ENCODE measurements at regions not wholly inside any gene's neighbourhood (a gene's known extent, or its start where the extent isn't known, plus 50 kb on each side); places are given as distances from the start of the nearest gene placed in this dataset.

GRCh38 chr12:22828066-22828465 is 203.1 kb downstream of the ETNK1 start:
- Mint-ChIP-seq H3K27me3 (no peaks in the 10 kb centered on the region), H3K4me3 (no peak overlapping the region), H3K36me3 (ENCODE audit: low read depth) (no peaks in the 10 kb centered on the region), H3K27ac (no peak overlapping the region), H3K4me1 (no peaks in the 10 kb centered on the region)
- ATAC-seq: no peak
- DNase-seq: no peak
- no peaks in the 10 kb centered on the region for H3K9me3 ChIP-seq (ENCODE audit: control insufficient read depth, low read length, poor library complexity, severe bottlenecking)

GRCh38 chr12:22835431-22835830 is 210.5 kb downstream of the ETNK1 start:
- no peaks in the 10 kb centered on the region for H3K4me1 Mint-ChIP-seq
- no peak overlapping the region for H3K27ac Mint-ChIP-seq
- H3K27me3 Mint-ChIP-seq: no peaks in the 10 kb centered on the region
- H3K36me3 Mint-ChIP-seq (ENCODE audit: low read depth): no peaks in the 10 kb centered on the region
- DNase-seq: no peak
- no peak overlapping the region for H3K4me3 Mint-ChIP-seq
- H3K9me3 ChIP-seq (ENCODE audit: control insufficient read depth, low read length, poor library complexity, severe bottlenecking): no peaks in the 10 kb centered on the region
- no peak for ATAC-seq

- H3K36me3 Mint-ChIP-seq (ENCODE audit: low read depth): no peaks in the 10 kb centered on the region
- H3K9me3 ChIP-seq (ENCODE audit: control insufficient read depth, low read length, poor library complexity, severe bottlenecking): no peaks in the 10 kb centered on the region
- DNase-seq (no peak), ATAC-seq (no peak)
- no peak overlapping the region for H3K4me3 Mint-ChIP-seq
- H3K27me3 Mint-ChIP-seq: peaks cover 11% of the 10 kb centered on the region
- peaks cover 2% of the 10 kb centered on the region for H3K4me1 Mint-ChIP-seq
- H3K27ac Mint-ChIP-seq: no peak overlapping the region
Measured at GRCh38 chr12:22850185-22850584, 225.2 kb downstream of the ETNK1 start.

GRCh38 chr12:22851532-22851931 is 226.6 kb downstream of the ETNK1 start:
- DNase-seq (no peak), ATAC-seq (no peak)
- Mint-ChIP-seq H3K4me3 (no peak overlapping the region), H3K27ac (no peak overlapping the region), H3K27me3 (peaks cover 14% of the 10 kb centered on the region), H3K4me1 (peaks cover 2% of the 10 kb centered on the region), H3K36me3 (ENCODE audit: low read depth) (no peaks in the 10 kb centered on the region)
- no peaks in the 10 kb centered on the region for H3K9me3 ChIP-seq (ENCODE audit: control insufficient read depth, low read length, poor library complexity, severe bottlenecking)

- Mint-ChIP-seq H3K27ac (no peak overlapping the region), H3K4me1 (peaks cover 7% of the 10 kb centered on the region), H3K36me3 (ENCODE audit: low read depth) (no peaks in the 10 kb centered on the region), H3K4me3 (no peak overlapping the region), H3K27me3 (peaks cover 34% of the 10 kb centered on the region)
- DNase-seq (no peak), ATAC-seq (no peak)
- no peaks in the 10 kb centered on the region for H3K9me3 ChIP-seq (ENCODE audit: control insufficient read depth, low read length, poor library complexity, severe bottlenecking)
Measured at GRCh38 chr12:22855456-22855855, 230.5 kb downstream of the ETNK1 start.

- Mint-ChIP-seq H3K36me3 (ENCODE audit: low read depth) (no peaks in the 10 kb centered on the region), H3K4me1 (peaks cover 7% of the 10 kb centered on the region), H3K27me3 (peaks cover 40% of the 10 kb centered on the region), H3K4me3 (no peak overlapping the region), H3K27ac (no peak overlapping the region)
- no peak for DNase-seq
- H3K9me3 ChIP-seq (ENCODE audit: control insufficient read depth, low read length, poor library complexity, severe bottlenecking): no peaks in the 10 kb centered on the region
- ATAC-seq: no peak
Measured at GRCh38 chr12:22856178-22856577, 231.2 kb downstream of the ETNK1 start.

GRCh38 chr12:22858849-22859570 is 234.0 kb downstream of the ETNK1 start:
- no peak overlapping the region for H3K4me3 Mint-ChIP-seq
- no peak overlapping the region for H3K27ac Mint-ChIP-seq
- DNase-seq (no peak), ATAC-seq (no peak)
- H3K27me3 Mint-ChIP-seq: peaks cover 49% of the 10 kb centered on the region
- H3K4me1 Mint-ChIP-seq: peaks cover 5% of the 10 kb centered on the region
- H3K9me3 ChIP-seq (ENCODE audit: control insufficient read depth, low read length, poor library complexity, severe bottlenecking): no peaks in the 10 kb centered on the region
- no peaks in the 10 kb centered on the region for H3K36me3 Mint-ChIP-seq (ENCODE audit: low read depth)

- Mint-ChIP-seq H3K4me3 (no peak overlapping the region), H3K27me3 (peaks cover 43% of the 10 kb centered on the region), H3K4me1 (peaks cover 5% of the 10 kb centered on the region), H3K36me3 (ENCODE audit: low read depth) (no peaks in the 10 kb centered on the region), H3K27ac (no peak overlapping the region)
- no peaks in the 10 kb centered on the region for H3K9me3 ChIP-seq (ENCODE audit: control insufficient read depth, low read length, poor library complexity, severe bottlenecking)
- ATAC-seq: no peak
- DNase-seq: no peak
Measured at GRCh38 chr12:22860926-22861325, 236.0 kb downstream of the ETNK1 start.

- ATAC-seq (no peak), DNase-seq (no peak)
Measured at GRCh38 chr12:22865822-22866221, 240.9 kb downstream of the ETNK1 start.

GRCh38 chr12:22866406-22866805 is 241.4 kb downstream of the ETNK1 start:
- Mint-ChIP-seq H3K4me3 (no peak overlapping the region), H3K4me1 (no peaks in the 10 kb centered on the region), H3K27ac (no peak overlapping the region), H3K27me3 (peaks cover 16% of the 10 kb centered on the region), H3K36me3 (ENCODE audit: low read depth) (no peaks in the 10 kb centered on the region)
- ATAC-seq (no peak), DNase-seq (no peak)
- no peaks in the 10 kb centered on the region for H3K9me3 ChIP-seq (ENCODE audit: control insufficient read depth, low read length, poor library complexity, severe bottlenecking)

More at GRCh38 chr12:22865822-22866221, 240.9 kb downstream of the ETNK1 start:
- no peaks in the 10 kb centered on the region for H3K4me1 Mint-ChIP-seq
- H3K27me3 Mint-ChIP-seq: peaks cover 20% of the 10 kb centered on the region
- no peak overlapping the region for H3K27ac Mint-ChIP-seq
- H3K9me3 ChIP-seq (ENCODE audit: control insufficient read depth, low read length, poor library complexity, severe bottlenecking): no peaks in the 10 kb centered on the region
- no peak overlapping the region for H3K4me3 Mint-ChIP-seq
- no peaks in the 10 kb centered on the region for H3K36me3 Mint-ChIP-seq (ENCODE audit: low read depth)

GRCh38 chr12:22874151-22874550 is 249.2 kb downstream of the ETNK1 start:
- no peak for ATAC-seq
- Mint-ChIP-seq H3K36me3 (ENCODE audit: low read depth) (no peaks in the 10 kb centered on the region), H3K4me3 (no peak overlapping the region), H3K4me1 (no peaks in the 10 kb centered on the region), H3K27ac (no peak overlapping the region), H3K27me3 (no peaks in the 10 kb centered on the region)
- H3K9me3 ChIP-seq (ENCODE audit: control insufficient read depth, low read length, poor library complexity, severe bottlenecking): no peaks in the 10 kb centered on the region
- no peak for DNase-seq

- DNase-seq (no peak), ATAC-seq (no peak)
- no peak overlapping the region for H3K4me3 Mint-ChIP-seq
- no peaks in the 10 kb centered on the region for H3K9me3 ChIP-seq (ENCODE audit: control insufficient read depth, low read length, poor library complexity, severe bottlenecking)
- H3K4me1 Mint-ChIP-seq: no peaks in the 10 kb centered on the region
- H3K36me3 Mint-ChIP-seq (ENCODE audit: low read depth): no peaks in the 10 kb centered on the region
- H3K27me3 Mint-ChIP-seq: no peaks in the 10 kb centered on the region
- H3K27ac Mint-ChIP-seq: no peak overlapping the region
Measured at GRCh38 chr12:22876262-22876661, 251.3 kb downstream of the ETNK1 start.

- no peaks in the 10 kb centered on the region for H3K36me3 Mint-ChIP-seq (ENCODE audit: low read depth)
- no peak overlapping the region for H3K27ac Mint-ChIP-seq
- H3K4me1 Mint-ChIP-seq: no peaks in the 10 kb centered on the region
- ATAC-seq (no peak), DNase-seq (no peak)
- no peaks in the 10 kb centered on the region for H3K27me3 Mint-ChIP-seq
- no peak overlapping the region for H3K4me3 Mint-ChIP-seq
- no peaks in the 10 kb centered on the region for H3K9me3 ChIP-seq (ENCODE audit: control insufficient read depth, low read length, poor library complexity, severe bottlenecking)
Measured at GRCh38 chr12:22879203-22879602, 254.2 kb downstream of the ETNK1 start.

GRCh38 chr12:22880331-22880730 is 255.4 kb downstream of the ETNK1 start:
- no peak for ATAC-seq
- H3K27ac Mint-ChIP-seq: no peak overlapping the region

More at GRCh38 chr12:22880331-22880730, 255.4 kb downstream of the ETNK1 start:
- Mint-ChIP-seq H3K36me3 (ENCODE audit: low read depth) (no peaks in the 10 kb centered on the region), H3K4me1 (no peaks in the 10 kb centered on the region), H3K4me3 (no peak overlapping the region), H3K27me3 (no peaks in the 10 kb centered on the region)
- no peaks in the 10 kb centered on the region for H3K9me3 ChIP-seq (ENCODE audit: control insufficient read depth, low read length, poor library complexity, severe bottlenecking)
- no peak for DNase-seq
